ENCODE measurements at regions not wholly inside any gene's neighbourhood (a gene's known extent, or its start where the extent isn't known, plus 50 kb on each side); places are given as distances from the start of the nearest gene placed in this dataset.

DNA sequence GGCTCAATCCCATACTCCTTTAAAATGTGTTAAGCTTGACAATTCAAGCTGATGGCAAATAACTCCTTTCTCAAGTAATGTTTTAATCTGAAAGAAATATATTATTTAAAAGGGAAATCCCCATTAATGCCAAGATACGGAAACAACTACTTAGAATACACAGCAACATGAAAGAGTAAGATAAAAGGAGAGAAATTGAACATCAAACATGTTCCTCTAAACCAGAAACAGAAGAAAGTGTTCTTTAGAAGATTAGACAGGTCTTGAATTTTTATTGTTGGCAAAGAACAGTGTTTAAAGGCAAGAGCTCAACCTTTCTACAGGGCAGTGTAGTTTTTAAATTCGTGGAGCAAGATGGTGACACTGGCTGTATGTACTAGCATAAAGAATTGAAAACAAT is 105.8 kb upstream of the NRIP1 start:
- TF ChIP-seq, protein P1, sequence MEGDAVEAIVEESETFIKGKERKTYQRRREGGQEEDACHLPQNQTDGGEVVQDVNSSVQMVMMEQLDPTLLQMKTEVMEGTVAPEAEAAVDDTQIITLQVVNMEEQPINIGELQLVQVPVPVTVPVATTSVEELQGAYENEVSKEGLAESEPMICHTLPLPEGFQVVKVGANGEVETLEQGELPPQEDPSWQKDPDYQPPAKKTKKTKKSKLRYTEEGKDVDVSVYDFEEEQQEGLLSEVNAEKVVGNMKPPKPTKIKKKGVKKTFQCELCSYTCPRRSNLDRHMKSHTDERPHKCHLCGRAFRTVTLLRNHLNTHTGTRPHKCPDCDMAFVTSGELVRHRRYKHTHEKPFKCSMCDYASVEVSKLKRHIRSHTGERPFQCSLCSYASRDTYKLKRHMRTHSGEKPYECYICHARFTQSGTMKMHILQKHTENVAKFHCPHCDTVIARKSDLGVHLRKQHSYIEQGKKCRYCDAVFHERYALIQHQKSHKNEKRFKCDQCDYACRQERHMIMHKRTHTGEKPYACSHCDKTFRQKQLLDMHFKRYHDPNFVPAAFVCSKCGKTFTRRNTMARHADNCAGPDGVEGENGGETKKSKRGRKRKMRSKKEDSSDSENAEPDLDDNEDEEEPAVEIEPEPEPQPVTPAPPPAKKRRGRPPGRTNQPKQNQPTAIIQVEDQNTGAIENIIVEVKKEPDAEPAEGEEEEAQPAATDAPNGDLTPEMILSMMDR (conservative IDR thresholded peaks at IDR 0.05; ENCODE audit: low read length) = no peak
- no peak for TF ChIP-seq EZH2phosphoT487 (IDR thresholded peaks at IDR 0.05; ENCODE audit: borderline replicate concordance)
- no peaks in the 10 kb centered on the region for H4K20me1 ChIP-seq (ENCODE audit: insufficient read depth, low read length, poor library complexity, severe bottlenecking)
- H3K4me1 ChIP-seq (ENCODE audit: insufficient read depth, low read length, poor library complexity, severe bottlenecking) = no peaks in the 10 kb centered on the region
- no peaks in the 10 kb centered on the region for H3K9me3 ChIP-seq (ENCODE audit: insufficient read depth, low read depth, low read length)
- H3K36me3 ChIP-seq (ENCODE audit: insufficient read depth, low read length) = no peaks in the 10 kb centered on the region
- H3K9ac ChIP-seq (ENCODE audit: low read depth, low read length, poor library complexity, severe bottlenecking) = no peak overlapping the region
- no peak overlapping the region for H3K4me2 ChIP-seq (ENCODE audit: low read depth, low read length, poor library complexity, severe bottlenecking)
- H3K9me2 ChIP-seq (replicated peaks; ENCODE audit: low read depth, low read length) = no peaks in the 10 kb centered on the region
- no peaks in the 10 kb centered on the region for H3K27me3 ChIP-seq (ENCODE audit: insufficient read depth, low read length, poor library complexity, severe bottlenecking)
- H3K79me2 ChIP-seq (ENCODE audit: insufficient read depth, low read length) = no peaks in the 10 kb centered on the region
- H3F3A ChIP-seq (ENCODE audit: low read depth) = no peaks in the 10 kb centered on the region
- H2AFZ ChIP-seq (ENCODE audit: low read length) = no peak overlapping the region
- H3K4me3 ChIP-seq (ENCODE audit: low read length, poor library complexity, severe bottlenecking) = no peak overlapping the region

DNA sequence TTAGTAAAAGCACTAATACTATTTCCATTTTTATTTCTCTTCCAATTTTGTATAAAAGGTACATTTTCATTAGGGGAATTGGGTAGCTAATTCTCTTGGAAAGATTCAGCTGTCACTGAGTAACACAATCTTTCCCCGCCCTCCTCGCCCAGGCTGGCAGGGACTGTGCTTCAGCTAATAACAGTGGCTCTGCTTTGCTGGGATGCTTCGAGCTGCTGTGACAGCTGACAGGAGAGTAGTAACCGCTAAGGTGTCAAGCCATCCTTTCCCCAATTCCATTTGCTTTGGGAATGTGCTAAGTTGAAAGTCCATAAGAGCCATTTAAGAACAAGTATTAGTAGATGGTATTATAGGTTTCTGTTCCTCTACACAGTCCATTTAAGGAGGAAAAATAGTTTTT is 106.7 kb upstream of the NRIP1 start:
- no peak for TF ChIP-seq EZH2phosphoT487 (IDR thresholded peaks at IDR 0.05; ENCODE audit: borderline replicate concordance)
- TF ChIP-seq, protein P1 (conservative IDR thresholded peaks at IDR 0.05; ENCODE audit: low read length) = no peak

DNA sequence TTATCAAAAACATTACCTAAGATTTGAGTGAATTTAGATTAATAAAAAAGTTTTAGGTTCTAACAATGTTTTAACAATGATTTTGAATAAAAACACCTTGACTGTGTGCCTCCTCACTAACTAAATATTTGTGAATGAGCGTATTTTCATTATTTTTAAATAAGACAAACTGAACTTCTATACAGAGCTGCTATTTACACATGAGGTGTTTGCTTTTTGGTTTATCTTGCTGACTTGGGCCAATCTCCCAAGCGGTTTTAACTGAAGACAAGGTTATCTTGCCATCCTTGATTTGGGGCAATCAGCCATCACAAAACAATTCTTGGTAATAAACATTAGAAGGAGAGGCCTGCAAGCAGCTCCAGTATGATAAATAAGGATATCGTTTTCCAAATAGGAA is 108.2 kb upstream of the NRIP1 start:
- Histone ChIP-seq H3F3A (ENCODE audit: low read depth) (no peaks in the 10 kb centered on the region), H3K9me3 (ENCODE audit: insufficient read depth, low read depth, low read length) (no peaks in the 10 kb centered on the region), H2AFZ (ENCODE audit: low read length) (no peak overlapping the region), H3K4me2 (ENCODE audit: low read depth, low read length, poor library complexity, severe bottlenecking) (no peak overlapping the region), H3K36me3 (ENCODE audit: insufficient read depth, low read length) (no peaks in the 10 kb centered on the region), H3K9me2 (replicated peaks; ENCODE audit: low read depth, low read length) (no peaks in the 10 kb centered on the region), H3K27me3 (ENCODE audit: insufficient read depth, low read length, poor library complexity, severe bottlenecking) (no peaks in the 10 kb centered on the region), H3K79me2 (ENCODE audit: insufficient read depth, low read length) (no peaks in the 10 kb centered on the region), H3K4me1 (ENCODE audit: insufficient read depth, low read length, poor library complexity, severe bottlenecking) (no peaks in the 10 kb centered on the region), H4K20me1 (ENCODE audit: insufficient read depth, low read length, poor library complexity, severe bottlenecking) (no peaks in the 10 kb centered on the region), H3K9ac (ENCODE audit: low read depth, low read length, poor library complexity, severe bottlenecking) (no peak overlapping the region), H3K4me3 (ENCODE audit: low read length, poor library complexity, severe bottlenecking) (no peak overlapping the region)
- TF ChIP-seq, protein P1 (conservative IDR thresholded peaks at IDR 0.05; ENCODE audit: low read length) = no peak
- no peak for TF ChIP-seq EZH2phosphoT487 (IDR thresholded peaks at IDR 0.05; ENCODE audit: borderline replicate concordance)

More for the DNA sequence above, 106.7 kb upstream of the NRIP1 start:
- no peak overlapping the region for H3K4me3 ChIP-seq (ENCODE audit: low read length, poor library complexity, severe bottlenecking)
- H3K9ac ChIP-seq (ENCODE audit: low read depth, low read length, poor library complexity, severe bottlenecking) = no peak overlapping the region
- H3K27me3 ChIP-seq (ENCODE audit: insufficient read depth, low read length, poor library complexity, severe bottlenecking) = no peaks in the 10 kb centered on the region
- H3K79me2 ChIP-seq (ENCODE audit: insufficient read depth, low read length) = no peaks in the 10 kb centered on the region
- no peaks in the 10 kb centered on the region for H3F3A ChIP-seq (ENCODE audit: low read depth)
- H3K9me3 ChIP-seq (ENCODE audit: insufficient read depth, low read depth, low read length) = no peaks in the 10 kb centered on the region
- no peak overlapping the region for H2AFZ ChIP-seq (ENCODE audit: low read length)
- no peaks in the 10 kb centered on the region for H3K4me1 ChIP-seq (ENCODE audit: insufficient read depth, low read length, poor library complexity, severe bottlenecking)
- H3K9me2 ChIP-seq (replicated peaks; ENCODE audit: low read depth, low read length) = no peaks in the 10 kb centered on the region
- no peak overlapping the region for H3K4me2 ChIP-seq (ENCODE audit: low read depth, low read length, poor library complexity, severe bottlenecking)
- no peaks in the 10 kb centered on the region for H3K36me3 ChIP-seq (ENCODE audit: insufficient read depth, low read length)
- H4K20me1 ChIP-seq (ENCODE audit: insufficient read depth, low read length, poor library complexity, severe bottlenecking) = no peaks in the 10 kb centered on the region
